NB4 (cell line): ENCODE measurements at regions not wholly inside any gene's neighbourhood (a gene's known extent, or its start where the extent isn't known, plus 50 kb on each side); places are given as distances from the start of the nearest gene placed in this dataset.

Experiments
- POLR2A ChIP-seq: IDR thresholded peaks from 2 replicates; pipeline ENCODE4 v1.6.1; 2011; ENCODE audit warnings: mild to moderate bottlenecking; ENCODE audit not compliant: insufficient read length; ENCODE audit errors: extremely low read depth
- TF ChIP-seq, protein P1 (sequence below): IDR thresholded peaks from one replicate; pipeline ENCODE4 v1.5.1; 2012; ENCODE audit warnings: low read depth, low read length

DNA sequence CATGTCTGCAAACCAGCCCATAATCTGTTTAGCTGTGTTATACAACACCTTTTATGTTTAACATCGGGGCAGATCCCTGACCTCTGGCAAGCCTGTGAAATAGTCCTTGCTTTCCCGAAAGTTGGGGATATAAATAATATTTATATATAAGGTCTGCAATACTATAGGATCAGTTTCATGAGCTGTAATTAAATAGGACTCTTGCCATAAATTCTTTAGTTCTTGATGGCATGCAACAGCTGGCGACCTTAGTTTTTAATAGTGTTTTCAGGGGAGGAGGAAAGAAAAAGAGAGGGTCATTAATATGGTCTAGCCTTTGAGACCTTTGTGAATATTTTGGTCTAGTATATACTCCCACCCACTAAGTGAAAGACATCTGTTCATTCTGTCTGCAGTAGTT, 166.5 kb downstream of the MTX2 start:
- TF ChIP-seq, protein P1, sequence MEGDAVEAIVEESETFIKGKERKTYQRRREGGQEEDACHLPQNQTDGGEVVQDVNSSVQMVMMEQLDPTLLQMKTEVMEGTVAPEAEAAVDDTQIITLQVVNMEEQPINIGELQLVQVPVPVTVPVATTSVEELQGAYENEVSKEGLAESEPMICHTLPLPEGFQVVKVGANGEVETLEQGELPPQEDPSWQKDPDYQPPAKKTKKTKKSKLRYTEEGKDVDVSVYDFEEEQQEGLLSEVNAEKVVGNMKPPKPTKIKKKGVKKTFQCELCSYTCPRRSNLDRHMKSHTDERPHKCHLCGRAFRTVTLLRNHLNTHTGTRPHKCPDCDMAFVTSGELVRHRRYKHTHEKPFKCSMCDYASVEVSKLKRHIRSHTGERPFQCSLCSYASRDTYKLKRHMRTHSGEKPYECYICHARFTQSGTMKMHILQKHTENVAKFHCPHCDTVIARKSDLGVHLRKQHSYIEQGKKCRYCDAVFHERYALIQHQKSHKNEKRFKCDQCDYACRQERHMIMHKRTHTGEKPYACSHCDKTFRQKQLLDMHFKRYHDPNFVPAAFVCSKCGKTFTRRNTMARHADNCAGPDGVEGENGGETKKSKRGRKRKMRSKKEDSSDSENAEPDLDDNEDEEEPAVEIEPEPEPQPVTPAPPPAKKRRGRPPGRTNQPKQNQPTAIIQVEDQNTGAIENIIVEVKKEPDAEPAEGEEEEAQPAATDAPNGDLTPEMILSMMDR = no peak
- TF ChIP-seq POLR2A = no peak
